AG04450 (cell line): ENCODE measurements at regions not wholly inside any gene's neighbourhood (a gene's known extent, or its start where the extent isn't known, plus 50 kb on each side); places are given as distances from the start of the nearest gene placed in this dataset.

Experiments
- CTCF ChIA-PET: fragments of 300-600, 350-600 bp; formaldehyde crosslinking; extraction: SDS; loops from one replicate; lab custom pipeline; 2022; ENCODE audit warnings: antibody characterized with exemption, inconsistent platforms; lab: Charles Lee
- POLR2A ChIA-PET: fragments of 350-600 bp; formaldehyde crosslinking; extraction: SDS; loops from one replicate; lab custom pipeline; 2021; ENCODE audit warnings: antibody characterized with exemption, inconsistent platforms; lab: Yijun Ruan, JAX
- DNase-seq: peaks from one replicate; pipeline ENCODE4 v3.0.0-alpha.2; 2011; ENCODE audit warnings: low read depth, low spot score
- H3K27ac ChIP-seq: one replicate; pipeline ENCODE4 v1.5.1; 2012; ENCODE audit warnings: low read depth, low read length, control low read depth
- H3K27me3 ChIP-seq: one replicate; pipeline ENCODE4 v1.6.0; 2012; ENCODE audit warnings: low read length; ENCODE audit not compliant: control insufficient read depth, insufficient read depth
- H3K4me3 ChIP-seq: 2 replicates; pipeline ENCODE4 v1.5.1; 2011; ENCODE audit warnings: mild to moderate bottlenecking, low read depth, low read length, control low read depth
- H3K9me3 ChIP-seq: 2 replicates; pipeline ENCODE4 v1.5.1; 2012; ENCODE audit warnings: low read length; ENCODE audit not compliant: control insufficient read depth, insufficient read depth
- CTCF ChIP-seq: IDR thresholded peaks from 2 replicates; pipeline ENCODE4 v1.5.1; 2011; ENCODE audit warnings: low read depth, low read length, control low read depth, inconsistent platforms

- H3K27me3 ChIP-seq: peaks cover 2% of the 10 kb centered on the region
- no peak for DNase-seq
- ChIA-PET POLR2A (no interaction called here), CTCF (no interaction called here)
- TF ChIP-seq CTCF: no peak
- no peaks in the 10 kb centered on the region for H3K9me3 ChIP-seq
- no peak overlapping the region for H3K27ac ChIP-seq
- H3K4me3 ChIP-seq: no peak overlapping the region
Observed at GRCh38 chr17:68684949-68685357, 83.8 kb upstream of the FAM20A start.

- ChIA-PET POLR2A (no interaction called here), CTCF (no interaction called here)
- Histone ChIP-seq H3K9me3 (no peaks in the 10 kb centered on the region), H3K27ac (no peak overlapping the region), H3K27me3 (no peaks in the 10 kb centered on the region), H3K4me3 (no peak overlapping the region)
- no peak for TF ChIP-seq CTCF
- DNase-seq: no peak
Observed at GRCh38 chr17:68682903-68683302, 81.7 kb upstream of the FAM20A start.

- TF ChIP-seq CTCF: no peak
- no peaks in the 10 kb centered on the region for H3K9me3 ChIP-seq
- POLR2A ChIA-PET: no interaction called here
- CTCF ChIA-PET: no interaction called here
- H3K27me3 ChIP-seq: no peaks in the 10 kb centered on the region
- H3K4me3 ChIP-seq: no peak overlapping the region
- H3K27ac ChIP-seq: no peak overlapping the region
- DNase-seq: no peak
Observed at GRCh38 chr17:68679882-68680281, 78.7 kb upstream of the FAM20A start.

GRCh38 chr17:68676856-68677255 lies 75.7 kb upstream of the FAM20A start:
- no peak for TF ChIP-seq CTCF
- CTCF ChIA-PET: no interaction called here
- Histone ChIP-seq H3K9me3 (no peaks in the 10 kb centered on the region), H3K27ac (no peak overlapping the region), H3K4me3 (no peak overlapping the region), H3K27me3 (no peaks in the 10 kb centered on the region)
- POLR2A ChIA-PET: no interaction called here
- DNase-seq: no peak

- H3K27me3 ChIP-seq: no peaks in the 10 kb centered on the region
- CTCF ChIA-PET: no interaction called here
- H3K4me3 ChIP-seq: no peak overlapping the region
- no peaks in the 10 kb centered on the region for H3K9me3 ChIP-seq
- DNase-seq: no peak
- POLR2A ChIA-PET: no interaction called here
- no peak overlapping the region for H3K27ac ChIP-seq
- no peak for TF ChIP-seq CTCF
Observed at GRCh38 chr17:68675723-68676122, 74.6 kb upstream of the FAM20A start.
